Activated CD4-positive, alpha-beta T cell treated with anti-CD3 and anti-CD28 coated beads, Interleukin-2, Interleukin-6, amounts not matched to agents 100 ng/mL and 50 ng/mL, durations not matched to agents 16 hours and 8 hours (primary cell): ENCODE measurements at regions not wholly inside any gene's neighbourhood (a gene's known extent, or its start where the extent isn't known, plus 50 kb on each side); places are given as distances from the start of the nearest gene placed in this dataset.
"Not testable (repeated sequence)": the region's sequence is repeated elsewhere in the genome, so short reads cannot be mapped to it uniquely, and the experiment has no call there.

ENCODE experiments used
- DNase-seq: peaks from one replicate; pipeline ENCODE4 v3.0.0-alpha.2; 2020

- no peak for DNase-seq
Observed at GRCh38 chr1:56145581-56145980, 433.8 kb downstream of the PLPP3 start.

- no peak for DNase-seq
Observed at GRCh38 chr1:56142301-56142700, 437.1 kb downstream of the PLPP3 start.

GRCh38 chr1:56139836-56140235 is 439.5 kb downstream of the PLPP3 start:
- no peak for DNase-seq

- no peak for DNase-seq
Observed at GRCh38 chr1:56137521-56138505, 441.6 kb downstream of the PLPP3 start.

- no peak for DNase-seq
Observed at GRCh38 chr1:56137090-56137489, 442.3 kb downstream of the PLPP3 start.

- DNase-seq, result no peak
Observed at GRCh38 chr1:56135864-56136147, 443.6 kb downstream of the PLPP3 start.

GRCh38 chr1:56135069-56135863 is 444.1 kb downstream of the PLPP3 start:
- DNase-seq, result no peak

- no peak for DNase-seq
Observed at GRCh38 chr1:56133522-56134472, 445.6 kb downstream of the PLPP3 start.

- no peak for DNase-seq
Observed at GRCh38 chr1:56132520-56132919, 446.8 kb downstream of the PLPP3 start.

GRCh38 chr1:56129837-56130236 is 449.5 kb downstream of the PLPP3 start:
- DNase-seq, result no peak

- DNase-seq, result no peak
Observed at GRCh38 chr1:56125316-56125715, 454.0 kb downstream of the PLPP3 start.

GRCh38 chr1:56123826-56124225 is 455.5 kb downstream of the PLPP3 start:
- DNase-seq, result no peak

- DNase-seq, result no peak
Observed at GRCh38 chr1:56123421-56123820, 455.9 kb downstream of the PLPP3 start.

- DNase-seq, result no peak
Observed at GRCh38 chr1:56120021-56120420, 459.3 kb downstream of the PLPP3 start.

- DNase-seq, result not testable (repeated sequence)
Observed at GRCh38 chr1:56118676-56119075, 460.7 kb downstream of the PLPP3 start.

GRCh38 chr1:56115701-56116100 is 463.7 kb downstream of the PLPP3 start:
- DNase-seq, result no peak

GRCh38 chr1:56113679-56114078 is 465.7 kb downstream of the PLPP3 start:
- no peak for DNase-seq

GRCh38 chr1:56107275-56107638 is 472.1 kb downstream of the PLPP3 start:
- no peak for DNase-seq

GRCh38 chr1:56106531-56107274 is 472.7 kb downstream of the PLPP3 start:
- DNase-seq, result no peak

GRCh38 chr1:56105397-56105796 is 474.0 kb downstream of the PLPP3 start:
- no peak for DNase-seq

- DNase-seq, result no peak
Observed at GRCh38 chr1:56099766-56100265, 479.5 kb downstream of the PLPP3 start.

- no peak for DNase-seq
Observed at GRCh38 chr1:56098946-56099345, 480.4 kb downstream of the PLPP3 start.
